Thyroid gland (tissue), 4 donors: ENCODE measurements at regions not wholly inside any gene's neighbourhood (a gene's known extent, or its start where the extent isn't known, plus 50 kb on each side); places are given as distances from the start of the nearest gene placed in this dataset.

Source experiments
- DNase-seq, 2 donors: peaks; one replicate each; pipeline ENCODE4 v3.0.0-alpha.2; 2019
- H3K27ac ChIP-seq, 3 donors: fragments of 200-600 bp; sonication (generic); 1 replicate in 2 of 3; 2 replicates in 1 of 3; pipeline ENCODE4 v1.5.1; 2016 to 2019; ENCODE audit warnings: mild to moderate bottlenecking in 1 of 3, moderate library complexity in 1 of 3
- H3K27me3 ChIP-seq: fragments of 200-600 bp; sonication (generic); one replicate; pipeline ENCODE4 v1.5.1; 2019
- H3K36me3 ChIP-seq, 2 donors: fragments of 200-600 bp; sonication (generic); one replicate each; pipeline ENCODE4 v1.5.1; 2016 to 2019
- H3K4me1 ChIP-seq, 2 donors: fragments of 200-600 bp; sonication (generic); one replicate each; pipeline ENCODE4 v1.5.1; 2017 to 2019
- H3K4me3 ChIP-seq, 3 donors: fragments of 200-600 bp; sonication (generic); replicated peaks in 1 of 3; 1 replicate in 2 of 3; 2 replicates in 1 of 3; pipeline ENCODE4 v1.5.1; 2016; ENCODE audit warnings: mild to moderate bottlenecking in 1 of 3
- H3K9me3 ChIP-seq: fragments of 200-600 bp; sonication (generic); one replicate; pipeline ENCODE4 v1.5.1; 2017
- CTCF ChIP-seq, 6 experiments: fragments of 200-600 bp in 3 of 6; fragments of 450-650 bp in 3 of 6; sonication (generic) in 3 of 6; IDR thresholded peaks; one replicate each; pipeline ENCODE4 v1.5.1; 2016 to 2019; ENCODE audit warnings: antibody characterized with exemption in 6 of 6, mild to moderate bottlenecking in 2 of 6, inconsistent platforms in 1 of 6, moderate library complexity in 1 of 6
- POLR2A ChIP-seq, 2 donors: fragments of 450-650 bp; IDR thresholded peaks; one replicate each; pipeline ENCODE4 v1.6.1; 2017; ENCODE audit warnings: antibody characterized with exemption in 2 of 2, mild to moderate bottlenecking in 2 of 2, moderate library complexity in 1 of 2
- WGBS, 2 donors: methylation state at CpG; one replicate each; pipeline ENCODE4 v1.1.5; 2017; 5-methylcytosine and 5-hydroxymethylcytosine counted together
- intact Hi-C: fragments of 100-400 bp; cut with DNase I; formaldehyde crosslinking; loops from one replicate; pipeline ENCODE4 v1.15.1; 2023

GRCh38 chr12:105428793-105429395 is 98.4 kb downstream of the C12orf75 start:
- WGBS, 2 donors: 73 to 77% methylated on average over 1 of the region's 1 CpG
- intact Hi-C loops: no loop called here

GRCh38 chr12:105429511-105429910 is 99.0 kb downstream of the C12orf75 start:
- Histone ChIP-seq H3K27me3 (no peaks in the 10 kb centered on the region), H3K4me1 (no peaks in the 10 kb centered on the region), H3K36me3 (no peaks in the 10 kb centered on the region), H3K4me3 (no peak overlapping the region), H3K9me3 (no peaks in the 10 kb centered on the region), H3K27ac (no peak overlapping the region)
- TF ChIP-seq POLR2A (IDR thresholded peaks at IDR 0.05) (no peak), CTCF (IDR thresholded peaks at IDR 0.05) (no peak)
- no peak for DNase-seq
- 83 to 100% methylated on average over 1 of the region's 1 CpG for WGBS, 2 donors
- intact Hi-C loops: no loop called here

More at GRCh38 chr12:105428793-105429395, 98.4 kb downstream of the C12orf75 start:
- no peaks in the 10 kb centered on the region for H3K36me3 ChIP-seq
- no peak overlapping the region for H3K4me3 ChIP-seq
- DNase-seq: no peak
- no peaks in the 10 kb centered on the region for H3K9me3 ChIP-seq
- TF ChIP-seq CTCF (IDR thresholded peaks at IDR 0.05) (no peak), POLR2A (IDR thresholded peaks at IDR 0.05) (no peak)
- no peaks in the 10 kb centered on the region for H3K27me3 ChIP-seq
- no peak overlapping the region for H3K27ac ChIP-seq
- no peaks in the 10 kb centered on the region for H3K4me1 ChIP-seq

GRCh38 chr12:105431537-105432100 is 101.1 kb downstream of the C12orf75 start:
- intact Hi-C loops: no loop called here
- 79 to 80% methylated on average over 2 of the region's 2 CpGs for WGBS, 2 donors
- TF ChIP-seq POLR2A (IDR thresholded peaks at IDR 0.05) (no peak), CTCF (IDR thresholded peaks at IDR 0.05) (no peak)

GRCh38 chr12:105433804-105434203 is 103.3 kb downstream of the C12orf75 start:
- no peaks in the 10 kb centered on the region for H3K36me3 ChIP-seq
- DNase-seq: no peak
- no peaks in the 10 kb centered on the region for H3K9me3 ChIP-seq
- no peak overlapping the region for H3K4me3 ChIP-seq
- no peak overlapping the region for H3K27ac ChIP-seq
- H3K27me3 ChIP-seq: no peaks in the 10 kb centered on the region
- TF ChIP-seq POLR2A (IDR thresholded peaks at IDR 0.05) (no peak), CTCF (IDR thresholded peaks at IDR 0.05) (no peak)
- H3K4me1 ChIP-seq: no peaks in the 10 kb centered on the region
- intact Hi-C loops: no loop called here

More at GRCh38 chr12:105431537-105432100, 101.1 kb downstream of the C12orf75 start:
- no peaks in the 10 kb centered on the region for H3K36me3 ChIP-seq
- DNase-seq: no peak
- H3K4me3 ChIP-seq: no peak overlapping the region
- H3K27ac ChIP-seq: no peak overlapping the region
- H3K9me3 ChIP-seq: no peaks in the 10 kb centered on the region
- no peaks in the 10 kb centered on the region for H3K4me1 ChIP-seq
- no peaks in the 10 kb centered on the region for H3K27me3 ChIP-seq

- H3K27me3 ChIP-seq: no peaks in the 10 kb centered on the region
- no peaks in the 10 kb centered on the region for H3K4me1 ChIP-seq
- H3K9me3 ChIP-seq: no peaks in the 10 kb centered on the region
- TF ChIP-seq POLR2A (IDR thresholded peaks at IDR 0.05): no peak
- DNase-seq: no peak
- no peaks in the 10 kb centered on the region for H3K36me3 ChIP-seq
- 94 to 98% methylated on average over 1 of the region's 1 CpG for WGBS, 2 donors
- intact Hi-C loops: no loop called here
- H3K27ac ChIP-seq: no peak overlapping the region
- H3K4me3 ChIP-seq: no peak overlapping the region
These were observed 106.1 kb downstream of the C12orf75 start for GRCh38 chr12:105436636-105437035.
